ENCODE measurements at regions not wholly inside any gene's neighbourhood (a gene's known extent, or its start where the extent isn't known, plus 50 kb on each side); places are given as distances from the start of the nearest gene placed in this dataset.

DNA sequence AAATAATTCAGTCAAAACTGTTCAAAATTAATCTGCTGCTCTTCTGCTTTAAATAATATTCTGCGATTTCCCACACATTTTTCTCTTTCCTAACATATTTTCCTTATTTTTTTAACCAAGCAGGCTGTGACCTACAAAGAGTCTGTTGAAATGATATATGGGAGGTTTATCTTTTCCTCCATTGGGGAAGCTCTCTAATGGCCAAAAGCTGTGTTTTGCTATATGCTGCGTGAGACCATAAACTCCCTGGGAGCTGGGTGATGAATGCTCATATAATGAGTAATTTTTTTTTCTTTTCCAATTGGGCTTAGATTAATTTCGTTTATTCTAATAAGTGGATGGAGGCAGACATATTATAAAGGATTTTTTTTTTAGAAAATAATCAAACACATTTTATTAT lies 72.2 kb upstream of the MAP2 start:
- Histone ChIP-seq H3K9me3 (ENCODE audit: low read depth, low read length, poor library complexity, severe bottlenecking) (no peaks in the 10 kb centered on the region), H3K4me3 (ENCODE audit: low read depth, low read length, poor library complexity, severe bottlenecking) (no peak overlapping the region), H3K4me1 (ENCODE audit: insufficient read depth, low read length, poor library complexity, severe bottlenecking) (no peaks in the 10 kb centered on the region), H3K27ac (ENCODE audit: low read depth, low read length, poor library complexity, severe bottlenecking) (no peak overlapping the region), H3K27me3 (replicated peaks; ENCODE audit: insufficient read depth, low read depth, low read length, poor library complexity) (peaks cover 5% of the 10 kb centered on the region), H3K36me3 (ENCODE audit: insufficient read depth, low read length, poor library complexity, severe bottlenecking) (no peaks in the 10 kb centered on the region)
- TF ChIP-seq, protein P1, sequence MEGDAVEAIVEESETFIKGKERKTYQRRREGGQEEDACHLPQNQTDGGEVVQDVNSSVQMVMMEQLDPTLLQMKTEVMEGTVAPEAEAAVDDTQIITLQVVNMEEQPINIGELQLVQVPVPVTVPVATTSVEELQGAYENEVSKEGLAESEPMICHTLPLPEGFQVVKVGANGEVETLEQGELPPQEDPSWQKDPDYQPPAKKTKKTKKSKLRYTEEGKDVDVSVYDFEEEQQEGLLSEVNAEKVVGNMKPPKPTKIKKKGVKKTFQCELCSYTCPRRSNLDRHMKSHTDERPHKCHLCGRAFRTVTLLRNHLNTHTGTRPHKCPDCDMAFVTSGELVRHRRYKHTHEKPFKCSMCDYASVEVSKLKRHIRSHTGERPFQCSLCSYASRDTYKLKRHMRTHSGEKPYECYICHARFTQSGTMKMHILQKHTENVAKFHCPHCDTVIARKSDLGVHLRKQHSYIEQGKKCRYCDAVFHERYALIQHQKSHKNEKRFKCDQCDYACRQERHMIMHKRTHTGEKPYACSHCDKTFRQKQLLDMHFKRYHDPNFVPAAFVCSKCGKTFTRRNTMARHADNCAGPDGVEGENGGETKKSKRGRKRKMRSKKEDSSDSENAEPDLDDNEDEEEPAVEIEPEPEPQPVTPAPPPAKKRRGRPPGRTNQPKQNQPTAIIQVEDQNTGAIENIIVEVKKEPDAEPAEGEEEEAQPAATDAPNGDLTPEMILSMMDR (conservative IDR thresholded peaks at IDR 0.05; ENCODE audit: low read depth, low read length) = no peak
- TF ChIP-seq EZH2 (IDR thresholded peaks at IDR 0.05; ENCODE audit: borderline replicate concordance, low read depth, low read length, poor library complexity, severe bottlenecking) = no peak
- intact Hi-C loops (cut with micrococcal nuclease; ENCODE audit: unreplicated experiment) = no loop called here
- ChIA-PET POLR2A (ENCODE audit: low non-redundant PET) (no interaction called here), CTCF (no interaction called here)
- BruUV-seq (replicated peaks) = no TSS peak
- DNase-seq (ENCODE audit: low spot score) = no peak

DNA sequence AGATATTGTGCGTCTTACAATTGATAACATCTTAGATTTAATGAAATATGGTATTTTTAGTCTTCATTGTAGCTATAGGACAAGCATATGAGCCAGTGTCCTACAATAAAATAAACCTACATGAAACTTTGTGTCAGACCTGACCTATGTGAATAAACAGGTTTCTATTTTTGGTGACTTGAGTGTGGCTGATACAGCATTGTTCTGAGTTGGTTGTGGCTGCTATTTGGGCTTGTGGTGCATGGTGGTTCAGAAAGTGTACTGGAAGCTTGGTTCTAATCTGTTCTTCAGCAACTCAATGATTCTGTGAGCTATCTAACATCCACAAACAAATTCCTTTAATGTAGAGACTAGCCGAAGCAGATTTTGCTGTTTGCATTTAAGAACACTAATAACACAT lies 64.9 kb upstream of the MAP2 start:
- CTCF ChIA-PET = no interaction called here

DNA sequence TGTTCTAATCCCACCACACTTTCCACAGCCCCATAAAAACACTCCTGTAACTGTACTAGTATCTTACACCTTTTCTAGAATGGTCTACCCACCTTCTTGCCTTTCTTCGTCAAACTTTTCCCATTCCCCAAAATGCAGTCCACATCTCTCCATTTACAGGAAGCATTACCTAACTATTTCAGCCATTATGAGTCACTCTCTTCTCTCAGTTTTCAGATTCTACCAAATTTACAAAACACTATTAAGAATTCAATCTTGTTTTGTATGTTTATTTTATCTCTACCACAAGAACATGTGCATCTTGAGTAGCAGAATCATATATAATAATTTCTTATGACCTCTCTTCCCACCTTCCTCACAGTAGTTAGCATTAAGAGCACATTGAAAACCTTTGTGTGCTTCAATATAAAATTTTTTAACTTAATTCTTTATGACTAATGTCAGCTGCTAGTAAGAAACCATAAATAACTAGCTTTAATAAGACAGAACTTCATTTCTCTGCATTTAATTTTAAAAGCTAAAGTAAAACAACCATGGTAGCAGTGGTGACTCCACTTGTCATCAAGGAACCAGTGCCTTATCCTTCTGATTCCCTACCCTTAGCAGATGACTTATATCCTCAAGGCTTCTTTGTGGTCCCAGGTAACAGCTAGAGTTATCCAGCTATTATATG lies 56.6 kb upstream of the MAP2 start:
- Histone ChIP-seq H3K4me3 (ENCODE audit: low read depth, low read length, poor library complexity, severe bottlenecking) (no peak overlapping the region), H3K36me3 (ENCODE audit: insufficient read depth, low read length, poor library complexity, severe bottlenecking) (no peaks in the 10 kb centered on the region), H3K27ac (ENCODE audit: low read depth, low read length, poor library complexity, severe bottlenecking) (no peak overlapping the region), H3K9me3 (ENCODE audit: low read depth, low read length, poor library complexity, severe bottlenecking) (no peaks in the 10 kb centered on the region), H3K27me3 (replicated peaks; ENCODE audit: insufficient read depth, low read depth, low read length, poor library complexity) (peaks cover 25% of the 10 kb centered on the region), H3K4me1 (ENCODE audit: insufficient read depth, low read length, poor library complexity, severe bottlenecking) (no peaks in the 10 kb centered on the region)
- POLR2A ChIA-PET (ENCODE audit: low non-redundant PET) = no interaction called here
- TF ChIP-seq EZH2 (IDR thresholded peaks at IDR 0.05; ENCODE audit: borderline replicate concordance, low read depth, low read length, poor library complexity, severe bottlenecking) = no peak
- TF ChIP-seq, protein P1 (conservative IDR thresholded peaks at IDR 0.05; ENCODE audit: low read depth, low read length) = no peak
- no peak for DNase-seq (ENCODE audit: low spot score)
- BruUV-seq (replicated peaks) = no TSS peak
- CTCF ChIA-PET = no interaction called here
- intact Hi-C loops (cut with micrococcal nuclease; ENCODE audit: unreplicated experiment) = no loop called here

More for the DNA sequence above, 64.9 kb upstream of the MAP2 start:
- H3K4me3 ChIP-seq (ENCODE audit: low read depth, low read length, poor library complexity, severe bottlenecking) = no peak overlapping the region
- TF ChIP-seq, protein P1 (conservative IDR thresholded peaks at IDR 0.05; ENCODE audit: low read depth, low read length) = no peak
- no peak for TF ChIP-seq EZH2 (IDR thresholded peaks at IDR 0.05; ENCODE audit: borderline replicate concordance, low read depth, low read length, poor library complexity, severe bottlenecking)
- H3K27me3 ChIP-seq (replicated peaks; ENCODE audit: insufficient read depth, low read depth, low read length, poor library complexity) = peaks cover 20% of the 10 kb centered on the region
- no TSS peak for BruUV-seq (replicated peaks)
- no peaks in the 10 kb centered on the region for H3K4me1 ChIP-seq (ENCODE audit: insufficient read depth, low read length, poor library complexity, severe bottlenecking)
- POLR2A ChIA-PET (ENCODE audit: low non-redundant PET) = no interaction called here
- no peaks in the 10 kb centered on the region for H3K36me3 ChIP-seq (ENCODE audit: insufficient read depth, low read length, poor library complexity, severe bottlenecking)
- no peak overlapping the region for H3K27ac ChIP-seq (ENCODE audit: low read depth, low read length, poor library complexity, severe bottlenecking)
- H3K9me3 ChIP-seq (ENCODE audit: low read depth, low read length, poor library complexity, severe bottlenecking) = no peaks in the 10 kb centered on the region
- DNase-seq (ENCODE audit: low spot score) = no peak
- intact Hi-C loops (cut with micrococcal nuclease; ENCODE audit: unreplicated experiment) = no loop called here

Measured in A673 (cell line).